ENCODE measurements at regions not wholly inside any gene's neighbourhood (a gene's known extent, or its start where the extent isn't known, plus 50 kb on each side); places are given as distances from the start of the nearest gene placed in this dataset.

DNA sequence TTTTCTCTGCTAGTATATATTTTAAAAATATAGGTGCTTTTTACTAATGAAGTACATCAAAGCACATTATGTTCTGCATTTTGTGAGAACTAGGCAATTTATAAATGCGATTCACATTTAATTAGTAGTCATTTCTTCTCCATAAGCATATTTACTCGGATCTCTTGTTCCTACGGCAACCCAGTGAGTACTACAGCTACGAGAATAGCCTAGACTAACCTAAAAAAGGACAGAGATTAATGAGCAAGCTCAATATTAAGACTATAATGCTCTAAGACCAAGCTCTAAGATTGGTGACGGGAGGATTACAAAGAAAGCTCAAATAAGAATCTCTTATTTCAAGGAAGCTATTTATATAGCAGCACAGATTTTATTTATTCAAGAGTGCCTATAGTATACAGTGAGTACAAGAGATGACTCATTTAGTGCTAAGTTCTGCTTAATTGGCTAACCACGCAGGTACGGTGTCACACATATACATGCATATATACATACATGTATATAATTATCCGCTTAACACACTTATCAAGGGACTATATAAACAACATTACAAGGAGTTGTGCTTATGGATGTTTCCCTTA, 364.7 kb downstream of the GPD2 start:
- Histone ChIP-seq H3K79me2 (ENCODE audit: insufficient read depth, low read length) (no peaks in the 10 kb centered on the region), H3K9me2 (replicated peaks; ENCODE audit: insufficient read depth, low read length) (no peaks in the 10 kb centered on the region), H3K9ac (ENCODE audit: low read length) (no peak overlapping the region), H2AFZ (ENCODE audit: low read depth, low read length, severe bottlenecking) (no peak overlapping the region), H3K4me3 (ENCODE audit: insufficient read depth, low read length, poor library complexity, severe bottlenecking) (no peak overlapping the region), H3K4me2 (ENCODE audit: low read depth, low read length, poor library complexity, severe bottlenecking) (no peak overlapping the region), H3K27ac (ENCODE audit: low read depth, low read length) (no peak overlapping the region), H3F3A (ENCODE audit: insufficient read depth) (no peaks in the 10 kb centered on the region), H4K20me1 (ENCODE audit: low read depth, low read length) (no peaks in the 10 kb centered on the region), H3K9me3 (ENCODE audit: insufficient read depth, low read length) (no peaks in the 10 kb centered on the region), H3K27me3 (ENCODE audit: low read length) (no peaks in the 10 kb centered on the region), H3K36me3 (ENCODE audit: low read length) (no peaks in the 10 kb centered on the region)
- TF ChIP-seq EZH2phosphoT487 (conservative IDR thresholded peaks at IDR 0.05; ENCODE audit: low read length), result no peak
- TF ChIP-seq, protein P1, sequence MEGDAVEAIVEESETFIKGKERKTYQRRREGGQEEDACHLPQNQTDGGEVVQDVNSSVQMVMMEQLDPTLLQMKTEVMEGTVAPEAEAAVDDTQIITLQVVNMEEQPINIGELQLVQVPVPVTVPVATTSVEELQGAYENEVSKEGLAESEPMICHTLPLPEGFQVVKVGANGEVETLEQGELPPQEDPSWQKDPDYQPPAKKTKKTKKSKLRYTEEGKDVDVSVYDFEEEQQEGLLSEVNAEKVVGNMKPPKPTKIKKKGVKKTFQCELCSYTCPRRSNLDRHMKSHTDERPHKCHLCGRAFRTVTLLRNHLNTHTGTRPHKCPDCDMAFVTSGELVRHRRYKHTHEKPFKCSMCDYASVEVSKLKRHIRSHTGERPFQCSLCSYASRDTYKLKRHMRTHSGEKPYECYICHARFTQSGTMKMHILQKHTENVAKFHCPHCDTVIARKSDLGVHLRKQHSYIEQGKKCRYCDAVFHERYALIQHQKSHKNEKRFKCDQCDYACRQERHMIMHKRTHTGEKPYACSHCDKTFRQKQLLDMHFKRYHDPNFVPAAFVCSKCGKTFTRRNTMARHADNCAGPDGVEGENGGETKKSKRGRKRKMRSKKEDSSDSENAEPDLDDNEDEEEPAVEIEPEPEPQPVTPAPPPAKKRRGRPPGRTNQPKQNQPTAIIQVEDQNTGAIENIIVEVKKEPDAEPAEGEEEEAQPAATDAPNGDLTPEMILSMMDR (IDR thresholded peaks at IDR 0.05; ENCODE audit: insufficient read depth, low read length, poor library complexity, severe bottlenecking), result no peak

DNA sequence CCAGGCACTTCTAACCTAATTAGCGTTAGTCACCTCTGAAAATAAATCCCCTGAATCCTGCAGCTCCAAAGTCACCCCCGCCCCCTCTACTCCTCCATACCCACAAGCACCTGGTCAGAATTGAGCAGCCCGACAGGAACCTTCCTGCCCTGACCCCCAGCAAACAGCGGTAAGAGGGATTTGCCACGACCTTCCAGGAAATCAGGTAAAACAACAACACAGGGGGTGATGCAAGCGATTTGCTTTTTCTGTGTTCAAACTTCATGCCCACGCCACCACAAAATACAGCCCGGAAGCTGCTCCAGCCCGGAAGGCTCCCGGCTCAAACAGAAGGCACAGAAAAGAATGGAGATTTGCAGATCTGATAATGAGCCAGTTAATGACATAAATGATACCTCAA, 367.1 kb downstream of the GPD2 start:
- TF ChIP-seq, protein P1 (IDR thresholded peaks at IDR 0.05; ENCODE audit: insufficient read depth, low read length, poor library complexity, severe bottlenecking), result no peak
- no peak for TF ChIP-seq EZH2phosphoT487 (conservative IDR thresholded peaks at IDR 0.05; ENCODE audit: low read length)
- Histone ChIP-seq H3K9me3 (ENCODE audit: insufficient read depth, low read length) (no peaks in the 10 kb centered on the region), H3K4me2 (ENCODE audit: low read depth, low read length, poor library complexity, severe bottlenecking) (no peak overlapping the region), H3K27me3 (ENCODE audit: low read length) (no peaks in the 10 kb centered on the region), H3F3A (ENCODE audit: insufficient read depth) (no peaks in the 10 kb centered on the region), H3K27ac (ENCODE audit: low read depth, low read length) (no peak overlapping the region), H3K9me2 (replicated peaks; ENCODE audit: insufficient read depth, low read length) (no peaks in the 10 kb centered on the region), H4K20me1 (ENCODE audit: low read depth, low read length) (no peaks in the 10 kb centered on the region), H3K4me3 (ENCODE audit: insufficient read depth, low read length, poor library complexity, severe bottlenecking) (no peak overlapping the region), H3K36me3 (ENCODE audit: low read length) (no peaks in the 10 kb centered on the region), H2AFZ (ENCODE audit: low read depth, low read length, severe bottlenecking) (no peak overlapping the region), H3K79me2 (ENCODE audit: insufficient read depth, low read length) (no peaks in the 10 kb centered on the region), H3K9ac (ENCODE audit: low read length) (no peak overlapping the region)

DNA sequence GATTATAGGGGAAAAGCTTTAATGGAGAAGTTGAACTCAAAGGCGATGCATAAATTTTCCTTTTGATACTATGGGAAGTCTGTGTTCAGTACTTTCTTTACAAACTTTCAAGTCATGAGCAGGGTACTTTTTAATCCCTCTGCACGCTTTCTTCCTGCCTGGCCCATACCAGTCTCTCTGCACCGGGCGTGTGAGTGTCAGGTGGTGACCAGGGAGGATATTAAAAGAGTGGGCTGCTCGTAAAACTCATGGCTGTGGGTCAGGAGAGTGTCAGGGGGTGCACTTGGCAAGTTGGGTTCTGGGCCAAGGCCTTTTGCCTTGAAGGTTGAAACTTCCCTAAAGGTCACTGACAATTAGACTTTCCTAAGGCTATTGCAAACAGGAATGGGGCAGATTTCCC, 367.8 kb downstream of the GPD2 start:
- no peaks in the 10 kb centered on the region for H3K36me3 ChIP-seq (ENCODE audit: low read length)
- H2AFZ ChIP-seq (ENCODE audit: low read depth, low read length, severe bottlenecking), result no peak overlapping the region
- no peaks in the 10 kb centered on the region for H3F3A ChIP-seq (ENCODE audit: insufficient read depth)
- H3K9ac ChIP-seq (ENCODE audit: low read length), result no peak overlapping the region
- H3K27ac ChIP-seq (ENCODE audit: low read depth, low read length), result no peak overlapping the region
- no peaks in the 10 kb centered on the region for H3K9me2 ChIP-seq (replicated peaks; ENCODE audit: insufficient read depth, low read length)
- no peaks in the 10 kb centered on the region for H3K79me2 ChIP-seq (ENCODE audit: insufficient read depth, low read length)
- no peaks in the 10 kb centered on the region for H3K9me3 ChIP-seq (ENCODE audit: insufficient read depth, low read length)
- H3K4me3 ChIP-seq (ENCODE audit: insufficient read depth, low read length, poor library complexity, severe bottlenecking), result no peak overlapping the region
- H4K20me1 ChIP-seq (ENCODE audit: low read depth, low read length), result no peaks in the 10 kb centered on the region
- no peak overlapping the region for H3K4me2 ChIP-seq (ENCODE audit: low read depth, low read length, poor library complexity, severe bottlenecking)
- no peak for TF ChIP-seq EZH2phosphoT487 (conservative IDR thresholded peaks at IDR 0.05; ENCODE audit: low read length)
- TF ChIP-seq, protein P1 (IDR thresholded peaks at IDR 0.05; ENCODE audit: insufficient read depth, low read length, poor library complexity, severe bottlenecking), result no peak
- H3K27me3 ChIP-seq (ENCODE audit: low read length), result no peaks in the 10 kb centered on the region

Data from SU-DHL-6 (cell line).